Stimulated activated CD8-positive, alpha-beta memory T cell treated with anti-CD3 and anti-CD28 coated beads, Interleukin-15, amount 100 ng/mL, for 4 hours (primary cell): ENCODE measurements at regions not wholly inside any gene's neighbourhood (a gene's known extent, or its start where the extent isn't known, plus 50 kb on each side); places are given as distances from the start of the nearest gene placed in this dataset.

Experiments
- DNase-seq, 2 donors: peaks; one replicate each; pipeline ENCODE4 v3.0.0-alpha.2; 2020; ENCODE audit warnings: low read depth in 2 of 2

DNA sequence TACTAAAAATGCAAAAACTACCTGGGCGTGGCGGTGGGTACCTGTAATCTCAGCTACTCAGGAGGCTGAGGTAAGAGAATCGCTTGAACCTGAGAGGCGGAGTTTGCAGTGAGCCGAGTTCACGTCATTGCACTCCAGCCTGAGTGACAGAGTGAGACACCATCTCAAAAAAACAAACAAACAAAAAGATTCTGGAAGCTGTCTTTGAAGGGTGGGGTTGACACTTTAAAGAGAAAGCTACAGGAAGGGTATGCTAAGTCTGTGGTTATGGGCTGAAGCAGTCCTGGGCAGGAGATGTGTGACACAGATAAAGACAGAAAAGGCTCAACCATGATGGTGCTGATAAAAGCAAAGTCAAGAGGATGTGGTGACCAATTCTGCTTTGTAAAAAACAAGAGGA, 328.5 kb upstream of the AMELY start:
- DNase-seq = peak in 1 of 2 donors; percentile 3

- no peak for DNase-seq
These were observed 300.4 kb upstream of the AMELY start for GRCh38 chrY:7211971-7212370.

DNA sequence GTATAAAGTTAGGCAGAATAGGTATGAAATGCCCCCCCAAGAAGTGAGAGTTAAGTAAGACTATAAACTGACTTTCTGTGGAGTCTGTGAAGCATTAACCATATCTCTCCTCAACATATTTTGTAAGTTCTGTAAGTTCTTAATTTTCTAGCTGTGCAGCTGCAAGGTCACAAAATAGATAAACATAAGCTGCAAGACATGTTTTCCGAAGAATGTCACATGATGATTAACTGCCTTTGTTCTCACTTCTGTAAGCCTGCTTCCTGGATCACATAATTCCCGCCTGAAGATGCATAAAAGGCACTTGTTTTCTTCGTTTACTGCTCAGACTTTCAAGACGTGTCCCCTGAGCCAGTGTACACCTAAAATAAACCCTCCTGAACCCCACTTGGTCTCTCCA, 292.9 kb upstream of the AMELY start:
- DNase-seq = no peak

DNA sequence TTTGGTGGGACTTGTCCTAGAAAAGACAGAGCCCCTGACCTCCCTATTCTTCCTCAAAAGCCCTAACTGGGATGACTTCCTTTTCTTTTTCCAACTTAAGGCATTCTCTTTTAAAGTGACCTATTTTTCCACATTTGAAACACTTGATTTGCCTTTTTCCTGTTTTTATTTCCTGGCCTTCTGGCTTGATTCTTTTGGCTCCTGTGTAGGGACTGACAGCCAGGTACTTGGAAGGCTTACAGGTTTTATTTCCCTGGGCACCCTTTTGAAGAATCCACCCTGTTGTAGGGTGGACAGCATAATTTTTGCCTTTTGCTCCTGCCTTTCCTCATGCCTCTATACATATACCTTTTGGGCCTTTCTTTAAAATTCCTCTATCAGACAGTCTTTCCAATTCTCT, 271.0 kb upstream of the AMELY start:
- DNase-seq = no peak

GRCh38 chrY:7177631-7178030, 266.1 kb upstream of the AMELY start:
- no peak for DNase-seq

DNA sequence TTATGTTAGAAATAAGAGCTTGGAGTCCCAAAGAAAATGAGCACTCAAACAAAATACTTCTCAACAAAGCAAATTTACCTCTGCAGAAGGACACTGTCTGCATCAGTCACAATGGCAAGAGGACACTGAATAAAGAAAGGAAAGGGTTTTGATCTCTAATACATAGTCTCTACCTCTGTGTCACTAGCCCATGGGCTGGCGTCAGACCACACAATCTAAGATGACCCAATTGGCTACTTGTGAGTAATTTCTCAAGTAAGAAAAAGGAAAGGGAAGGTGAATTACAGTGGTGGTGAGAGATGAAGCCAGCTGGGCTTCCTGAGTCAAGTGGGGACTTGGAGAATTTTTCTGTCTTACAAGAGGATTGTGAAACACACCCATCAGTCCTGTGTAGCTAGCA, 257.9 kb upstream of the AMELY start:
- DNase-seq = no peak

GRCh38 chrY:7141477-7141876, 229.9 kb upstream of the AMELY start:
- no peak for DNase-seq
